ENCODE measurements at regions not wholly inside any gene's neighbourhood (a gene's known extent, or its start where the extent isn't known, plus 50 kb on each side); places are given as distances from the start of the nearest gene placed in this dataset.

DNA sequence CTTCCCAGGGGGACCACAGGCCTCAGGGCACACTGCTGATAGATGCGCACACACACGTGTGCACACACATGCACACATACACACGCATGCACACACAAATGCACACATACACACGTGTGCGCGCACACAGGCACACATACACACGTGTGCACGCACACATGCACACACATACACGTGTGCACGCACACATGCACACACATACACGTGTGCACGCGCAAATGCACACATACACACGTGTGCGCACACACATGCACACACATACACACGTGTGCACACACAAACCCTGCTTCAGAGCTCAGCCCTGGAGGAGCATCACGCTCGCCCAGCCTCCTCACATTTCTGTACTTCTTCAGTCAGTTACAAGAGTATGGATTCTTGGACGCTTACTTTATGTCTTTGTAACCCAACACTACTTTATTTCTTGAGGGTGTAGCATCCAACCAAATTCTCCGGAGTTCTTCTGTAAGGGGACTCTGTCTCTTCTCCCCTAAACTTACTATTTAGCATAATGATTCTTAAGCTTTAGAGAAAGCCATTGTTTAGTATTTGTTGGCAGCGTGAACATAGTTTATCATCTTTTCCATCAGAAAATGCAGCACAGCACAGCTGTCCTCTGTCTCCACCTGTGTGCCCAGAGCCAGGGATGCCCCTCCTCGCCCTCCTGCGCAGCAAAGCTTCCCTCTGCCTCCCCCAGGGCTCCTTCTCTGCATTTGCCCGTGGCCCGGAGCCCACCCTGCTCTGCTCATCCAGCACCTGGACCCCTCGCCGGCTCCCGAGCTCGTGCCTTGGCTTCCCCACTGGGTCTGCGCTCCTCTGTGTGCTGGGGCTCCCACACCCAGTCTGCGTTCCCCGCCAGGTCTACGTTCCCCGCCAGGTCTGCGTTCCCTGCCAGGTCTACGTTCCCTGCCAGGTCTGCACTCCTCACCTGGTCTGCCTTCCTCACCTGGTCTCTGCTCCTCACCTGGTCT is 74.4 kb upstream of the CTDP1 start:
- TF ChIP-seq, protein P1, sequence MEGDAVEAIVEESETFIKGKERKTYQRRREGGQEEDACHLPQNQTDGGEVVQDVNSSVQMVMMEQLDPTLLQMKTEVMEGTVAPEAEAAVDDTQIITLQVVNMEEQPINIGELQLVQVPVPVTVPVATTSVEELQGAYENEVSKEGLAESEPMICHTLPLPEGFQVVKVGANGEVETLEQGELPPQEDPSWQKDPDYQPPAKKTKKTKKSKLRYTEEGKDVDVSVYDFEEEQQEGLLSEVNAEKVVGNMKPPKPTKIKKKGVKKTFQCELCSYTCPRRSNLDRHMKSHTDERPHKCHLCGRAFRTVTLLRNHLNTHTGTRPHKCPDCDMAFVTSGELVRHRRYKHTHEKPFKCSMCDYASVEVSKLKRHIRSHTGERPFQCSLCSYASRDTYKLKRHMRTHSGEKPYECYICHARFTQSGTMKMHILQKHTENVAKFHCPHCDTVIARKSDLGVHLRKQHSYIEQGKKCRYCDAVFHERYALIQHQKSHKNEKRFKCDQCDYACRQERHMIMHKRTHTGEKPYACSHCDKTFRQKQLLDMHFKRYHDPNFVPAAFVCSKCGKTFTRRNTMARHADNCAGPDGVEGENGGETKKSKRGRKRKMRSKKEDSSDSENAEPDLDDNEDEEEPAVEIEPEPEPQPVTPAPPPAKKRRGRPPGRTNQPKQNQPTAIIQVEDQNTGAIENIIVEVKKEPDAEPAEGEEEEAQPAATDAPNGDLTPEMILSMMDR (IDR thresholded peaks at IDR 0.05): no peak
- no peak for TF ChIP-seq POLR2A (IDR thresholded peaks at IDR 0.05)

Measured in ovary (tissue), 3 donors.